ENCODE measurements at regions not wholly inside any gene's neighbourhood (a gene's known extent, or its start where the extent isn't known, plus 50 kb on each side); places are given as distances from the start of the nearest gene placed in this dataset.
"Not testable (repeated sequence)": the region's sequence is repeated elsewhere in the genome, so short reads cannot be mapped to it uniquely, and the experiment has no call there.

DNA sequence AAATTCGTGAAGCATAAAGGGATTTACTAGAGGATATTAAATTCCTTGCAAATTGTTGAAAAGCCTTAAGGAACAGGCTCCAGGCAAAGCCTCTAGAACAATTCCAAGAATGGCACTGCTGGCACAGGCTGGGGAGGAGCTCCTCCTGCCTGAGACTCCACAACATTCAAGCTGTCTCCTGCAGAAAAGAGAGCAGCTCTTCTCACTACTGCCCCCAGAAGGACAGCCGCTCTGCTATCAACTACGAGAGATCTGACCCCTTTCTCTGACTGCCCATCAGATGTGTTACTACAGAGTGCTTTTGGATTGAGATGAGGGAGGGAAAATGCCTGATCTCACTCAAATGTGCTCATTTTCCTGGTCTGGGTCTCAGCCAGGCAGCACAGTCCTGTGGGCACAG is 269.9 kb downstream of the RPIA start:
- H3K4me2 ChIP-seq; H3K9me2 ChIP-seq (ENCODE audit: insufficient read depth); H3K27me3 ChIP-seq (ENCODE audit: insufficient read depth); H3K36me3 ChIP-seq (ENCODE audit: insufficient read depth); H3F3A ChIP-seq (replicated peaks; ENCODE audit: low read depth); H2AFZ ChIP-seq; H3K27ac ChIP-seq (ENCODE audit: low read depth); H3K4me1 Mint-ChIP-seq; H3K4me3 ChIP-seq; H3K9me3 Mint-ChIP-seq; H3K79me2 ChIP-seq (replicated peaks; ENCODE audit: insufficient read depth); H4K20me1 ChIP-seq (replicated peaks; ENCODE audit: insufficient read depth); H3K27me3 Mint-ChIP-seq (ENCODE audit: insufficient read depth, low read depth, poor library complexity); H3K4me3 Mint-ChIP-seq; H3K27ac Mint-ChIP-seq; H3K4me1 ChIP-seq (ENCODE audit: insufficient read depth); H3K36me3 Mint-ChIP-seq (ENCODE audit: low read depth): not testable (repeated sequence)
- ATAC-seq, result peak; percentile 75
- TF ChIP-seq CTCF (conservative IDR thresholded peaks at IDR 0.05; ENCODE audit: low read depth in 2 of 2), result peak; percentile 53 to 57
- DNase-seq (ENCODE audit: low spot score), result peak; percentile 48

- no peaks in the 10 kb centered on the region for H3K27me3 ChIP-seq (ENCODE audit: insufficient read depth)
- TF ChIP-seq ZNF462 (CRISPR knock-in tag; IDR thresholded peaks at IDR 0.05) (no peak), CTCF (conservative IDR thresholded peaks at IDR 0.05; ENCODE audit: low read depth in 2 of 2) (peak; percentile 46)
Observed at GRCh38 chr2:88967844-88968243, 276.4 kb downstream of the RPIA start.

GRCh38 chr2:88978011-88978410 is 286.5 kb downstream of the RPIA start:
- H2AFZ ChIP-seq; H3F3A ChIP-seq (replicated peaks; ENCODE audit: low read depth); H3K4me2 ChIP-seq; H3K36me3 ChIP-seq (ENCODE audit: insufficient read depth); H3K27me3 Mint-ChIP-seq (ENCODE audit: insufficient read depth, low read depth, poor library complexity); H3K27ac Mint-ChIP-seq; ATAC-seq; H3K9me3 Mint-ChIP-seq; H3K36me3 Mint-ChIP-seq (ENCODE audit: low read depth); H3K4me3 Mint-ChIP-seq; H3K4me1 Mint-ChIP-seq; DNase-seq (ENCODE audit: low spot score); H3K4me1 ChIP-seq (ENCODE audit: insufficient read depth); H3K4me3 ChIP-seq; H3K27me3 ChIP-seq (ENCODE audit: insufficient read depth); H3K79me2 ChIP-seq (replicated peaks; ENCODE audit: insufficient read depth); H3K9me2 ChIP-seq (ENCODE audit: insufficient read depth); H4K20me1 ChIP-seq (replicated peaks; ENCODE audit: insufficient read depth); H3K27ac ChIP-seq (ENCODE audit: low read depth): not testable (repeated sequence)

More at GRCh38 chr2:88967844-88968243, 276.4 kb downstream of the RPIA start:
- Histone ChIP-seq H3F3A (replicated peaks; ENCODE audit: low read depth) (no peaks in the 10 kb centered on the region), H3K4me2 (no peak overlapping the region), H3K79me2 (replicated peaks; ENCODE audit: insufficient read depth) (no peaks in the 10 kb centered on the region), H2AFZ (no peak overlapping the region), H3K27ac (ENCODE audit: low read depth) (no peak overlapping the region), H3K4me3 (no peak overlapping the region), H4K20me1 (replicated peaks; ENCODE audit: insufficient read depth) (no peaks in the 10 kb centered on the region), H3K9me2 (ENCODE audit: insufficient read depth) (no peaks in the 10 kb centered on the region), H3K36me3 (ENCODE audit: insufficient read depth) (no peaks in the 10 kb centered on the region), H3K4me1 (ENCODE audit: insufficient read depth) (no peaks in the 10 kb centered on the region)
- Mint-ChIP-seq H3K4me3 (no peak overlapping the region), H3K27ac (no peak overlapping the region; the same call in 1 of the 2 replicates), H3K27me3 (ENCODE audit: insufficient read depth, low read depth, poor library complexity) (peaks cover 5% of the 10 kb centered on the region), H3K9me3 (no peaks in the 10 kb centered on the region), H3K4me1 (peaks cover 3% of the 10 kb centered on the region; the same call in 1 of the 3 replicates), H3K36me3 (ENCODE audit: low read depth) (no peaks in the 10 kb centered on the region)
- DNase-seq (ENCODE audit: low spot score) (peak; percentile 67), ATAC-seq (peak; percentile 83)
